ENCODE measurements at regions not wholly inside any gene's neighbourhood (a gene's known extent, or its start where the extent isn't known, plus 50 kb on each side); places are given as distances from the start of the nearest gene placed in this dataset.
"Not testable (repeated sequence)": the region's sequence is repeated elsewhere in the genome, so short reads cannot be mapped to it uniquely, and the experiment has no call there.

DNA sequence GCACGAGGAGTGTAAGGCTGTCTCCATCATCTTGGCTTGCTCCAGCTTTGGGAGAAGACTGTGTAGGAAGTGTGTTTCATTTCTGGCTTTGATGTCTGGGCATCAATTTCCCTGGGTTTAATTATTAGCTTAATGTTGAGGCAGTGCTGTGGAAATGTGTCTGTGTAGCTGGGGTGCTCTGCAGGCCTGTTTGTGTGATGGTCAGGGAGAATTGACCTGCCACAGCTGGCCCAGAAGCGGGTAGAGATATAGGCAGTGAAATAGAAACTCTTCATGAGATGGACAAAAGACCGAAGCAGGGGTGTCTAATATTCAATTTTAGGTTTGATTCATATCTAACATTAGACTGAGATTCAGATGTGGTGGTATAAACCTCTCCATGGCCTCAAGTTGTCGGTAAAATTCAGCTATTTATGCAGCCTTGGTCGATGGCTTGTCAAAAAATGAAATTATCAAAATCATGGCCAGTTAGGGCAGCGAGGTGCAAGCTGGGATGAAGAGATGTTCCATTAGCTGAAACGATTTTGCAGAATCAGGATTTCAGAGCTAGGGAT lies 95.3 kb upstream of the SNX9 start:
- Histone ChIP-seq H3K27me3 (ENCODE audit: control insufficient read depth, insufficient read depth, low read length) (no peaks in the 10 kb centered on the region), H3K4me1 (ENCODE audit: control insufficient read depth, insufficient read depth, low read length) (peaks cover 9% of the 10 kb centered on the region), H3K27ac (ENCODE audit: low read length) (peak overlapping the region; percentile 74), H3K9me3 (ENCODE audit: control insufficient read depth, low read depth, low read length) (peaks cover 4% of the 10 kb centered on the region), H3K36me3 (ENCODE audit: control insufficient read depth, insufficient read depth, low read length) (no peaks in the 10 kb centered on the region), H3K4me3 (ENCODE audit: low read length) (no peak overlapping the region)
- no peak for DNase-seq
- 90% methylated on average over 2 of the region's 7 CpGs for WGBS (ENCODE audit: insufficient coverage, low lambda C conversion rate)

DNA sequence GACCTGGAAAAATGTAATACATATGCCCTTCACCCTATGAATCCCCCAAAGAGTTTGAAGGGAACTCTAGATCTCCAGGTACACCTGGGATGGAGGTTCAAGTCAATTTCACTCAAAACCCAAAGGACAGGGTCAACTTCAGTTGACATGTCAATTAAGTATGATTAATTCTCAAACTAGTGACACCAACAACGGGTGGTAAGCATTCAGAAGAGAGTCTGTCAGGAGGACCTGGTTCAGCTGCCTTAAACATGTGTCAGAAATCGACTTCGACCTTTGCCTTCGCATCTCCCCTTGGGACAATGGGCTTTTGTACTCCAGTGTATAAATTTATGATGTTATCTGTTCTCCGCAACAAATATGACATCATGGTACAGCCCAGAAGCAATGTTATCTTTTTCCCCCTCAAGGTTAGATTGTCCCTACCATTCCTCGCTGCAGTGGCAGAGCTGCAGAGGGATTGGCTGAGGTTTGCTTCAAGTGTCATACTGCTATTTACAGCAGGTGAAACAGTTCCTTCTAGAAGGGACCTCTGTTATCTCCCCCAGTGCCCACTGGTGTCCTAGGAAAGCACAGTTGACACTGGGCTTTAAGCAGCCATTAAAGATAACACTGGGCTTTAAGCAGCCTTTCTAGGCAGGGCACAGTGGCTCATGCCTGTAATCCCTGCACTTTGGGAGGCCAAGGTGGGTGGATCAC lies 94.7 kb upstream of the SNX9 start:
- H3K36me3 ChIP-seq (ENCODE audit: control insufficient read depth, insufficient read depth, low read length): no peaks in the 10 kb centered on the region
- H3K4me3 ChIP-seq (ENCODE audit: low read length): no peak overlapping the region
- H3K27ac ChIP-seq (ENCODE audit: low read length): peak overlapping the region; percentile 74
- peaks cover 4% of the 10 kb centered on the region for H3K9me3 ChIP-seq (ENCODE audit: control insufficient read depth, low read depth, low read length)
- no CpG with 5 or more reads among the region's 6 CpGs for WGBS (ENCODE audit: insufficient coverage, low lambda C conversion rate)
- H3K27me3 ChIP-seq (ENCODE audit: control insufficient read depth, insufficient read depth, low read length): no peaks in the 10 kb centered on the region
- H3K4me1 ChIP-seq (ENCODE audit: control insufficient read depth, insufficient read depth, low read length): peaks cover 9% of the 10 kb centered on the region
- DNase-seq: peak in 1 of 2 donors; percentile 64

DNA sequence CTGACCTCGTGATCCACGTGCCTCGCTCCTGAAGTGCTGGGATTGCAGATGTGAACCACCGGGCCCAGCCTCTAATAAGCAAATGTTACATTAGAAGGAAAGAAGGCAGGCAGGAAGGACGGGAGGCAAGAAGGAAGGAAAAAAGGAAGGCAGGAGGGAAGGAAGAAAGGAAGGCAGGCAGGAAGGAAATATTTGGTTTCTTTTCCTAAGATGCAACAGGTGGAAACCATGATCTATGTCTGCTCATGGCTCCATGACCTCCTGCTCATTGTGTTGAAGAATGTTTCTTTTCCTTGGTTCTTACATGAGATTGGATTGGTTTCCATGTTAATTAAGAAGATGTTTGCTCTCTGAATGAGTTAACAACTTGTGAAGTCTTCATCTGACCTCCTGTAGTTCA lies 91.8 kb upstream of the SNX9 start:
- Histone ChIP-seq H3K27me3 (ENCODE audit: control insufficient read depth, insufficient read depth, low read length) (no peaks in the 10 kb centered on the region), H3K4me3 (ENCODE audit: low read length) (no peak overlapping the region), H3K4me1 (ENCODE audit: control insufficient read depth, insufficient read depth, low read length) (peaks cover 9% of the 10 kb centered on the region), H3K9me3 (ENCODE audit: control insufficient read depth, low read depth, low read length) (no peaks in the 10 kb centered on the region), H3K27ac (ENCODE audit: low read length) (no peak overlapping the region), H3K36me3 (ENCODE audit: control insufficient read depth, insufficient read depth, low read length) (no peaks in the 10 kb centered on the region)
- DNase-seq: no peak
- 100% methylated on average over 1 of the region's 5 CpGs for WGBS (ENCODE audit: insufficient coverage, low lambda C conversion rate)

DNA sequence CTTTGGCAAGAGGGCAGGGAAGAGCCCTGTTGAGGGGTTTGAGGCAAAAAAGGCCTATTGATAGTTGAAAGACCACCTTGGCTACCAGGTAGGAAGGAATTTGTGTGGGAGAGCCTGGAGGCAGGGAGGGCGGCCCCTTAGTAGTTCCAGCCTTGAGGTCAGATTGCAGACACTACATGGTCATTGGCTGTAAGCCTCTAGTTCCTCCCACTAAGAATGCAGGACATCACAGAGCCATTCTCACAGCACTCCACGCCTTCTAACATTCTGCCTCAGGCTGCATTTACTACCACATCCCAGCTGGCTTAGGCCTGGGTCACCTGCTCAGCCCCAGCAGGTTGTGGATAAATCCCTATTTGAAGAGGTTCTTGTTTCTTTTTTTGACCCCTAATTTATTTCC lies 91.0 kb upstream of the SNX9 start:
- no peaks in the 10 kb centered on the region for H3K27me3 ChIP-seq (ENCODE audit: control insufficient read depth, insufficient read depth, low read length)
- WGBS (ENCODE audit: insufficient coverage, low lambda C conversion rate): no CpG with 5 or more reads among the region's 2 CpGs

DNA sequence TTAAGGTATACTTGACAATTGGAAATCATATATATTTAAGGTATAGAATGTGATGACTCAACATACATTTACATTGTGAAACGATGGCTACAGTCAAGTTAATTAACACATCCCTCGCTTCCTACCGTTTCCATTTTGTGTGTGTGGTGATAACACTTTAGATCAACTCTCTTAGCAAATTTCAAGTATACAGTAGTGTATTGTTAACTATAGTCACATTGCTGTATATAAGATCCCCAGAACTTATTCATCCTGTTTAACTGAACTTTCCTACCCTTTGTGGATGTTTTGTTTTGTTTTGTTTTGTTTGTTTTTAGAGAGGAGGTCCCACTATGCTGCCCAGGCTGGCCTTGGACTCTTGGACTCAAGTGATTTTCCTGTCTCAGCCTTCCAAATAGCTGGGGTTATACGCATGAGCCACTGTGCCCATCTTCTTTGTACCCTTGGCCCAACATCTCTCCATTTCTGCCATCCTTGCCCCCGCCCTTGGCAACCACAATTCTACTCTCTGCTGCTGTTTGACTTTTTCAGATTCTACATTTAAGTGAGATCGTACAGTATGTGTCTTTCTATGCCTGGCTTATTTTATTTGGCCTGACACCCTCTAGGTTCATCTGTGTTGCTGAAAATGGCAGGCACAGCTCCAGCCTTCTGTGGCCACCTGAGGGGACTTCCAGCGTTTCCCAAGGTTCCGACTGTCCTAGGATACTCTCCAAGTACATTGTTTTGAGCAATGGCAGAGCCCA lies 90.5 kb upstream of the SNX9 start:
- H3K9me3 ChIP-seq (ENCODE audit: control insufficient read depth, low read depth, low read length): no peaks in the 10 kb centered on the region
- no peak overlapping the region for H3K4me3 ChIP-seq (ENCODE audit: low read length)
- WGBS (ENCODE audit: insufficient coverage, low lambda C conversion rate): no CpG with 5 or more reads among the region's 8 CpGs
- DNase-seq: no peak
- no peaks in the 10 kb centered on the region for H3K27me3 ChIP-seq (ENCODE audit: control insufficient read depth, insufficient read depth, low read length)
- H3K4me1 ChIP-seq (ENCODE audit: control insufficient read depth, insufficient read depth, low read length): peaks cover 6% of the 10 kb centered on the region
- H3K36me3 ChIP-seq (ENCODE audit: control insufficient read depth, insufficient read depth, low read length): no peaks in the 10 kb centered on the region
- H3K27ac ChIP-seq (ENCODE audit: low read length): no peak overlapping the region

More for the DNA sequence above, 91.0 kb upstream of the SNX9 start:
- no peak overlapping the region for H3K4me3 ChIP-seq (ENCODE audit: low read length)
- H3K9me3 ChIP-seq (ENCODE audit: control insufficient read depth, low read depth, low read length): no peaks in the 10 kb centered on the region
- DNase-seq: no peak
- H3K4me1 ChIP-seq (ENCODE audit: control insufficient read depth, insufficient read depth, low read length): peaks cover 9% of the 10 kb centered on the region
- H3K27ac ChIP-seq (ENCODE audit: low read length): no peak overlapping the region
- H3K36me3 ChIP-seq (ENCODE audit: control insufficient read depth, insufficient read depth, low read length): no peaks in the 10 kb centered on the region

DNA sequence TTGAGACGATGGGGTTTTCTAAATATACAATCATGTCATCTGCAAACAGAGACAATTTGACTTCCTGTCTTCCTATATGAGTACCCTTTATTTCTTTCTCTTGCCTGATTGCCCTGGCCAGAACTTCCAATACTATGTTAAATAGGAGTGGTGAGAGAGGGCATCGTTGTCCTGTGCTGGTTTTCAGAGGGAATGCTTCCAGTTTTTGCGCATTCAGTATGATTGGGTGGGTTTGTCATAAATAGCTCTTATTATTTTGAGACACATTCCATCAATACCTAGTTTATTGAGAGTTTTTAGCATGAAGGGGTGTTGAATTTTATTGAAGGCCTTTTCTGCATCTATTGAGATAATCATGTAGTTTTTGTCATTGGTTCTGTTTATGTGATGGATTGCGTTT lies 86.5 kb upstream of the SNX9 start:
- H3K27me3 ChIP-seq (ENCODE audit: control insufficient read depth, insufficient read depth, low read length); H3K4me1 ChIP-seq (ENCODE audit: control insufficient read depth, insufficient read depth, low read length); H3K4me3 ChIP-seq (ENCODE audit: low read length); H3K9me3 ChIP-seq (ENCODE audit: control insufficient read depth, low read depth, low read length); DNase-seq; H3K36me3 ChIP-seq (ENCODE audit: control insufficient read depth, insufficient read depth, low read length); H3K27ac ChIP-seq (ENCODE audit: low read length): not testable (repeated sequence)
- no CpG with 5 or more reads among the region's 4 CpGs for WGBS (ENCODE audit: insufficient coverage, low lambda C conversion rate)

DNA sequence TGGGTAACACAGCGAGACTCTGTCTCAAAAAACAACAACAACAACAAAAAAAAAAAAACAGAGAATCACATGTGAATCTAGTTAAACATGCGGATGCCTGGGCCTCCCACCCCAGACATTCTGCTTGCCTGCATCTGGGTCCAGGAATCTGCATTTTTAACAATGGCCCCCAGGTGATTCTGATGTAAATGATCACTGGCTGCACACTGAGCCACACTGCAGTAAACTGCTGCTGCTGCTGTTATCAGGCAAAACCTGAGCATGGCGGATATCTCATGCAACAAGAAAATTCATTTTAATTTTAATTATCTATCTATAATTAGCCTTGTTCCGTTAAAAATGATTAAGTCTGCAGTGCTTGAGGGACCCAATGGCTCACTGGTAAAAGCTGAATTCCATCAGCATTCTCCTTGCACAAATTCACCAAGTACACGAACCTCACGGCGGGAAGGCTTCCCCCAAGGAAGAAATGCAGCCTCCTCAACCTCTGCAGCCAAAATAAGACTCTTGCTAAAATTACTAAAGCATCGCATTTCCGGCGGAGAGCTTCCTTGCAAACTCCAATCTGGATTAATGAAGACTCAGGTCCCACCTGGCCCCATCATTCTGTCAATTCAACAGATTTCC lies 81.6 kb upstream of the SNX9 start:
- H3K27me3 ChIP-seq (ENCODE audit: control insufficient read depth, insufficient read depth, low read length): no peaks in the 10 kb centered on the region
- no peak overlapping the region for H3K4me3 ChIP-seq (ENCODE audit: low read length)
- WGBS (ENCODE audit: insufficient coverage, low lambda C conversion rate): no CpG with 5 or more reads among the region's 10 CpGs
- no peak overlapping the region for H3K27ac ChIP-seq (ENCODE audit: low read length)
- no peaks in the 10 kb centered on the region for H3K36me3 ChIP-seq (ENCODE audit: control insufficient read depth, insufficient read depth, low read length)
- H3K4me1 ChIP-seq (ENCODE audit: control insufficient read depth, insufficient read depth, low read length): no peaks in the 10 kb centered on the region
- H3K9me3 ChIP-seq (ENCODE audit: control insufficient read depth, low read depth, low read length): no peaks in the 10 kb centered on the region
- DNase-seq: no peak

DNA sequence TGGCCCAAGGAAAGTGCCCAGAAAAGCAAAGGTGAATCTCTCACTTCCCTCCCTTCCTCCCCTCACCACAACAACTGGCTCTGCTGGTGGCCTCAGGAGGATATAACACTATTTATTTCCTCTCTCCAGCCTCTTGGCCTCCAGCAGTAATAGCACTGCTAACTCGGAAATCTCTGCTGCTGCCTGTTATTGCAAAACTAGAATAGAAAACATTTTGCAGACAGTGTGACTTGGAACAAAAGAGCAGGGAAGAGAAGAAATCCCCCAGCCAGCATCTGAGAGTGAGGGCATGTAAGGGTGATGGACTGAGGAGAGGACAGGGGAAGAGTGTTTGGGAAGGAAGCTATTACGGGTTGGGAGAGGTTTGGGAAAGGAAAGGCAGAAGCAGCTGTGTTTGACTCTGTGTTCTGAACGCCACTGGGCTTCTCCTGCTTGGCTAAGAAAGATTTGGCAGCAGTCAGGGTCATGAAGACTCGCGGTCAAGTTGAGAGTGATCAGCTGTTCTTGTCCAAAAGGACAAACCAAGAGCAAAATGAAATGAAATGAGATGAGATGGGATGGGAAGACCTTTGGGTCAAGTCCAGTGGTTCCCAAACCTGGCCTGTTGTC lies 81.0 kb upstream of the SNX9 start:
- 100% methylated on average over 1 of the region's 5 CpGs for WGBS (ENCODE audit: insufficient coverage, low lambda C conversion rate)
- DNase-seq: peak in 1 of 2 donors; percentile 9
- no peaks in the 10 kb centered on the region for H3K27me3 ChIP-seq (ENCODE audit: control insufficient read depth, insufficient read depth, low read length)
- H3K36me3 ChIP-seq (ENCODE audit: control insufficient read depth, insufficient read depth, low read length): no peaks in the 10 kb centered on the region
- peaks cover 1% of the 10 kb centered on the region for H3K4me1 ChIP-seq (ENCODE audit: control insufficient read depth, insufficient read depth, low read length)
- no peaks in the 10 kb centered on the region for H3K9me3 ChIP-seq (ENCODE audit: control insufficient read depth, low read depth, low read length)
- no peak overlapping the region for H3K27ac ChIP-seq (ENCODE audit: low read length)
- H3K4me3 ChIP-seq (ENCODE audit: low read length): no peak overlapping the region

DNA sequence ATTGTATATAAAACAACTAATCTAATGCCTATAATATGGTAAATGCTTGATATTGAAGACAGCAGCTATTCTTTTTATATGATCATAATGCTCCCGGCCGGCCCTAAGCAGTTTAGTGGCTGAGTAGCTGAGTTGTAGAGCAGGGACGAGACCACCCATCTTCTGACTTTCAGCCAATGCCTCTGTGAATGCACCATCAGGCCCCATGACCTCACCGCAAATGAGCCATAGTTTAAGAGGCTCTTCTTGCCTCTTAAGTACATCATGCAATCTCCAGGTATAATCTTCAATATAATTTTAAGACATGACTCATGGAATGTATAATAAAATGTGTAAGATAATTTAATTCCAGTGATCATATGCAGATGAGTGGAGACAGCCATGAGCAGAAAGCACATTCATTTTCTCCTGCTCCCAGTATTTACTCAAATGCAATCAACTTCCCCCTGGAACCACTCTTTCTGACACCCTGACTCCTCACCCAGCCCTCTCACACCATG lies 78.9 kb upstream of the SNX9 start:
- Histone ChIP-seq H3K4me3 (ENCODE audit: low read length) (no peak overlapping the region), H3K4me1 (ENCODE audit: control insufficient read depth, insufficient read depth, low read length) (peaks cover 6% of the 10 kb centered on the region), H3K36me3 (ENCODE audit: control insufficient read depth, insufficient read depth, low read length) (no peaks in the 10 kb centered on the region), H3K9me3 (ENCODE audit: control insufficient read depth, low read depth, low read length) (no peaks in the 10 kb centered on the region), H3K27ac (ENCODE audit: low read length) (no peak overlapping the region), H3K27me3 (ENCODE audit: control insufficient read depth, insufficient read depth, low read length) (no peaks in the 10 kb centered on the region)
- no peak for DNase-seq
- 80% methylated on average over 2 of the region's 4 CpGs for WGBS (ENCODE audit: insufficient coverage, low lambda C conversion rate)

DNA sequence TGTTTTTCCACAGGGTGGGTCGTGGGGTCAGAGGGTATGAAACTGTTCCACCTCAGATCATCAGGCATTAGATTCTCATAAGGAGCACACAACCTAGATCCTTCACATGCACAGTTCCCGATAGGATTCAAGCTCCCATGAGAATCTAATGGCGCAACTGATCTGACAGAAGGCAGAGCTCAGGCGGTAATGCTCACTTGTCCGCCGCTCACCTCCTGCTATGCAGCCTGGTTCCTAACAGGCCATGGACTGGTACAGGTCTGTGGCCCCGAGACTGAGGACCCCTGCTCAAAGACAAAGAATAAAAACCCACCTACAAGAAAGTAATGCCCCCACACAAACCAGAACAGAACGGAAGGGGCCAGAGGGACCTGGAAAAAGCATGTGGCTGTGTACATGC lies 76.1 kb upstream of the SNX9 start:
- Histone ChIP-seq H3K4me1 (ENCODE audit: control insufficient read depth, insufficient read depth, low read length) (peaks cover 6% of the 10 kb centered on the region), H3K4me3 (ENCODE audit: low read length) (no peak overlapping the region), H3K27ac (ENCODE audit: low read length) (no peak overlapping the region), H3K9me3 (ENCODE audit: control insufficient read depth, low read depth, low read length) (no peaks in the 10 kb centered on the region), H3K36me3 (ENCODE audit: control insufficient read depth, insufficient read depth, low read length) (no peaks in the 10 kb centered on the region), H3K27me3 (ENCODE audit: control insufficient read depth, insufficient read depth, low read length) (no peaks in the 10 kb centered on the region)
- WGBS (ENCODE audit: insufficient coverage, low lambda C conversion rate): no CpG with 5 or more reads among the region's 8 CpGs
- DNase-seq: no peak
